Activated CD8-positive, alpha-beta T cell treated with anti-CD3 and anti-CD28 coated beads for 36 hours (primary cell): ENCODE measurements at regions not wholly inside any gene's neighbourhood (a gene's known extent, or its start where the extent isn't known, plus 50 kb on each side); places are given as distances from the start of the nearest gene placed in this dataset.

Experiments
- ATAC-seq: fragments of 200-7000 bp; cut with Tn5 transposase; one replicate; pipeline ENCODE4 v1.10.0; 2021; ENCODE audit warnings: mild to moderate bottlenecking, moderate library complexity
- CTCF ChIA-PET: fragments of 350-600 bp; sonication (Branson Sonifier 250); formaldehyde crosslinking; loops from one replicate; lab custom pipeline; 2021; ENCODE audit warnings: antibody characterized with exemption; lab: Charles Lee
- POLR2A ChIA-PET: fragments of 350-600 bp; sonication (Branson Sonifier 250); formaldehyde crosslinking; loops from one replicate; lab custom pipeline; 2021; ENCODE audit warnings: antibody characterized with exemption; lab: Charles Lee
- DNase-seq: peaks from one replicate; pipeline ENCODE4 v3.0.0-alpha.2; 2020
- H3K27ac Mint-ChIP-seq: one replicate; pipeline ENCODE4 v1.8.0; 2021; ENCODE audit warnings: mild to moderate bottlenecking, mixed read lengths
- H3K27me3 Mint-ChIP-seq: one replicate; pipeline ENCODE4 v1.8.0; 2021; ENCODE audit warnings: mixed read lengths
- H3K36me3 Mint-ChIP-seq: one replicate; pipeline ENCODE4 v1.8.0; 2021; ENCODE audit warnings: low read depth, mixed read lengths
- H3K4me1 Mint-ChIP-seq: one replicate; pipeline ENCODE4 v1.8.0; 2021; ENCODE audit warnings: low read depth, mixed read lengths
- H3K4me3 Mint-ChIP-seq: one replicate; pipeline ENCODE4 v1.8.0; 2021; ENCODE audit warnings: mild to moderate bottlenecking, moderate library complexity, mixed read lengths
- H3K9me3 Mint-ChIP-seq: one replicate; pipeline ENCODE4 v1.8.0; 2021; ENCODE audit warnings: mixed read lengths
- intact Hi-C: fragments of 100-400 bp; cut with micrococcal nuclease; formaldehyde crosslinking; loops from one replicate; pipeline ENCODE4 v1.10.0; 2022
- TF ChIP-seq, protein P1 (sequence below): fragments of 200-600 bp; IDR thresholded peaks from one replicate; pipeline ENCODE4 v1.8.0; 2022; ENCODE audit warnings: antibody characterized with exemption, mild to moderate bottlenecking

DNA sequence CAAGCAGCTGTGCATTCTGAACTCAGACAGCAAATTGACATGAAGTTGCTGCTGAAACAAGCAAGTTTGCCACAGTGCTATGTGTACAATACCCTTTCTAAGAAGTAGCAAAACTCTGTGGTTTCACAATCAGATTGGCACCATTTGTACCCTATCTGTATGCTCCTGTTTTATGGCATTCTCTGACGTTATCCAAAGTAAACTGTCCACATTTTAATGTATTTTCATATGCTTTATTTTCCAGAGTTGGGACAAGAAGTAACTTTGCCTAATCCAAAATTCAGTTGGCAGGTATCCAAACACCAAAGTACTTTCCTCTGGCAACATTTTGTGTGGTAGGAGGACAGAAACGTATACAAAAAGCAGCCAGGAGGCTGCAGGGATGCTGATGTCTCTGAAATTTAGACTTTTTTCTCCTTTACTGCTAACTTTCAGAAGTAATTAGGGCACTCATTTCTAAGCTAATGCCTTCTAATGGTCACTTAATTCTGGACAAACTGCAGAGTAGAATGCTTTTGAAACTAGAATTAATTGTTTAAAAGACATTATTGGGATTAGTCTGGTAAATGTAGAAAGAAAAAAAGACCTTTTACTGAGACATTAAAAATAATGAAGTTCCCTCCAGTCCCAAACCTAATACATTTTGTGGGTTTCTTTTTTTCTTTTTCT is 414.7 kb upstream of the NRP1 start:
- H3K9me3 Mint-ChIP-seq = no peaks in the 10 kb centered on the region
- POLR2A ChIA-PET = no interaction called here
- intact Hi-C loops = no loop called here
- no peak for ATAC-seq
- DNase-seq = no peak
- H3K36me3 Mint-ChIP-seq = no peaks in the 10 kb centered on the region
- TF ChIP-seq, protein P1, sequence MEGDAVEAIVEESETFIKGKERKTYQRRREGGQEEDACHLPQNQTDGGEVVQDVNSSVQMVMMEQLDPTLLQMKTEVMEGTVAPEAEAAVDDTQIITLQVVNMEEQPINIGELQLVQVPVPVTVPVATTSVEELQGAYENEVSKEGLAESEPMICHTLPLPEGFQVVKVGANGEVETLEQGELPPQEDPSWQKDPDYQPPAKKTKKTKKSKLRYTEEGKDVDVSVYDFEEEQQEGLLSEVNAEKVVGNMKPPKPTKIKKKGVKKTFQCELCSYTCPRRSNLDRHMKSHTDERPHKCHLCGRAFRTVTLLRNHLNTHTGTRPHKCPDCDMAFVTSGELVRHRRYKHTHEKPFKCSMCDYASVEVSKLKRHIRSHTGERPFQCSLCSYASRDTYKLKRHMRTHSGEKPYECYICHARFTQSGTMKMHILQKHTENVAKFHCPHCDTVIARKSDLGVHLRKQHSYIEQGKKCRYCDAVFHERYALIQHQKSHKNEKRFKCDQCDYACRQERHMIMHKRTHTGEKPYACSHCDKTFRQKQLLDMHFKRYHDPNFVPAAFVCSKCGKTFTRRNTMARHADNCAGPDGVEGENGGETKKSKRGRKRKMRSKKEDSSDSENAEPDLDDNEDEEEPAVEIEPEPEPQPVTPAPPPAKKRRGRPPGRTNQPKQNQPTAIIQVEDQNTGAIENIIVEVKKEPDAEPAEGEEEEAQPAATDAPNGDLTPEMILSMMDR = no peak
- H3K4me3 Mint-ChIP-seq = no peak overlapping the region
- no peaks in the 10 kb centered on the region for H3K4me1 Mint-ChIP-seq
- H3K27me3 Mint-ChIP-seq = peaks cover 2% of the 10 kb centered on the region
- CTCF ChIA-PET = no interaction called here
- H3K27ac Mint-ChIP-seq = no peak overlapping the region

DNA sequence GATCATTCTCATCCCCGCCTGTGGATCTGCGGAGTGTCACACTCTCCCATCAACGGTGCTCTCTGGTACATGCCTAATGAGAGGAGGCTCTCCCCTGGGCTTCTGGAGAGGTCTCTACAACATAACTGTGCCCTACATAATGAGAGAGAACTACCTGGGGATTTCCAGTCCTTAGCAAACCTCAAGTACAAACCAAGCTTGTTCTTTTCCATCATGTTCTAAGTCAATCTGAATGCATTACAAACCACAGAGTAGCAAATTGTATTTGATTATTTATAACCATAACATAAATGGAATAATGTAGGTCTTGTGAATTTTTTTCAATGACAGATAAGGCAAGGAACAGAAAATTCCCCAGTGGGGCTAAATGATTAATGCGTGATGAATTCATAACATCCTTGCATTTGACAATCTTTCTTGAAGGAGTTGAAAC is 412.4 kb upstream of the NRP1 start:
- H3K9me3 Mint-ChIP-seq = no peaks in the 10 kb centered on the region
- no peaks in the 10 kb centered on the region for H3K27me3 Mint-ChIP-seq
- TF ChIP-seq, protein P1 = no peak
- no peak overlapping the region for H3K4me3 Mint-ChIP-seq
- H3K27ac Mint-ChIP-seq = no peak overlapping the region
- intact Hi-C loops = no loop called here
- H3K36me3 Mint-ChIP-seq = no peaks in the 10 kb centered on the region
- DNase-seq = no peak
- no peaks in the 10 kb centered on the region for H3K4me1 Mint-ChIP-seq
- POLR2A ChIA-PET = no interaction called here
- ATAC-seq = no peak
- CTCF ChIA-PET = no interaction called here

DNA sequence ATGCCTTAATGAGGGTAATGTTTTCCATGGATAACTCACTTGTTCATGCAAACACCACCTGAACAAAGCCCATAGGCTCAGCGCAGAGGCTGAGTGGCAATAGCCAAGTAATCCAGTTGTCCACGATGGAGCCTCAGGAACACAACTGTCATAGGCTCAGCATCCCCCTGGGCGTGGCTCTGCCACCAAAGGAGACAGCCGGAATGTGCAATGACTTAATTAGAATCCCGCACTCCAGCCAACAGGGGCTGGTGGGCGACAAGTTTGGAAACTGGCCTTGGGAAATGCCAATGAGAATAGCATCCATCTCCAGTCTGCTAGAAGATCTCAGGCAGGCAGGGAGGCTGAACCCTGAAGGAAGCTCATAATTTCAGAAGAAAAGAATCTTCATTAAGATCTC is 411.7 kb upstream of the NRP1 start:
- no peaks in the 10 kb centered on the region for H3K9me3 Mint-ChIP-seq
- CTCF ChIA-PET = no interaction called here
- no peak for ATAC-seq
- H3K36me3 Mint-ChIP-seq = no peaks in the 10 kb centered on the region
- H3K4me3 Mint-ChIP-seq = no peak overlapping the region
- no peak overlapping the region for H3K27ac Mint-ChIP-seq
- no peaks in the 10 kb centered on the region for H3K4me1 Mint-ChIP-seq
- TF ChIP-seq, protein P1 = no peak
- no peaks in the 10 kb centered on the region for H3K27me3 Mint-ChIP-seq
- POLR2A ChIA-PET = no interaction called here
- intact Hi-C loops = no loop called here
- DNase-seq = no peak

DNA sequence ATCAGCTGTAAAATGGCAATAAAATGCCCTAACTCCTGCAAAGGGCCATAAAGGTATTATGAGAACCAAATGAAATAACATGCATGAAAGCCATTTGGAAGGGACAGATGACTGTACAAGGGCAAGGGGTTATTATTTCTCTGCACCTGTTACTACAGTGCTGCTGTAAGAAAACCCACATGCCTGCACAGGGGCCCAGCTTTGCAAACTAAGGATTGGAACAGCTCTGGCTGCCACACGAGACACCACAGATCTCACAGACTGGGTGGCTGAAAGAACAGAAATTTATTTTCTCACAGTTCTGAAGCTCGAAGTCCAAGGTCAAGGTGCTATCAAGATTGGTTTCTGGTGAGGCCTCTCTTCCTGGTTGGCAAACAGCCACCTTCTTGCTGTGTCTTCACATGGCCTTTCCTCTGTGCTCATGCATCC is 409.0 kb upstream of the NRP1 start:
- no peak overlapping the region for H3K4me3 Mint-ChIP-seq
- intact Hi-C loops = no loop called here
- ATAC-seq (no peak), DNase-seq (no peak)
- H3K36me3 Mint-ChIP-seq = no peaks in the 10 kb centered on the region
- H3K4me1 Mint-ChIP-seq = no peaks in the 10 kb centered on the region
- TF ChIP-seq, protein P1 = no peak
- no peak overlapping the region for H3K27ac Mint-ChIP-seq
- POLR2A ChIA-PET = no interaction called here
- H3K27me3 Mint-ChIP-seq = no peaks in the 10 kb centered on the region
- CTCF ChIA-PET = no interaction called here
- H3K9me3 Mint-ChIP-seq = no peaks in the 10 kb centered on the region

DNA sequence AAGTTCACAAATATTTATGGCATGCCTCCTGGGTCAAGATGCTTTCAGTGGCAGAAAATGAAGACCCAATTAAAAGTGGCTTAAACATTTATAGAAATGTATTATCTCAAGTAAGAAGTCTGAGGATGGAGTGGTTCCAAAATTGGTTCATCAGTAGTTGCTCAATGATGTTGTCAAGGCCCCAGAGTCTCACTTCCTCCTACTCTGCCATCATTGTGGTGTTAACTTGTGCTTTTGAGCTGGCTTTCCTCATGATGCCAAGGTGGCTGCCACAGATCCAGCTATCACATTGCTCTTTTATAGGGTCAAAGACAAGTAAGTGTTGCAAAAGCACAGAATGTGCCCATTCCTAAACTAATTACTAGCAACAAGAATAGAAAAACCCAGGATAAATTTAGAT is 404.6 kb upstream of the NRP1 start:
- intact Hi-C loops = no loop called here
- ATAC-seq = no peak
- CTCF ChIA-PET = no interaction called here
- POLR2A ChIA-PET = no interaction called here
- peaks cover 2% of the 10 kb centered on the region for H3K27me3 Mint-ChIP-seq
- TF ChIP-seq, protein P1 = no peak
- DNase-seq = no peak
- no peak overlapping the region for H3K27ac Mint-ChIP-seq
- H3K9me3 Mint-ChIP-seq = no peaks in the 10 kb centered on the region
- no peaks in the 10 kb centered on the region for H3K36me3 Mint-ChIP-seq
- no peaks in the 10 kb centered on the region for H3K4me1 Mint-ChIP-seq
- no peak overlapping the region for H3K4me3 Mint-ChIP-seq
